Fibroblast of villous mesenchyme (primary cell): ENCODE measurements at regions not wholly inside any gene's neighbourhood (a gene's known extent, or its start where the extent isn't known, plus 50 kb on each side); places are given as distances from the start of the nearest gene placed in this dataset.
A peak's percentile ranks its signal among the peaks of the same experiment; 100 is the strongest.

Experiments
- DNase-seq: peaks from one replicate; pipeline ENCODE4 v3.0.0-alpha.2; 2010; ENCODE audit warnings: low read depth
- H3K4me3 ChIP-seq: 2 replicates; pipeline ENCODE4 v1.5.1; 2011; ENCODE audit warnings: low read depth, mild to moderate bottlenecking, low read length
- CTCF ChIP-seq: IDR thresholded peaks from 2 replicates; pipeline ENCODE4 v1.5.1; 2012; ENCODE audit warnings: low read depth, mild to moderate bottlenecking, low read length; ENCODE audit not compliant: insufficient read depth

GRCh38 chr5:6832994-6833393 lies 119.8 kb downstream of the TENT4A start:
- TF ChIP-seq CTCF = no peak
- DNase-seq = no peak
- no peak overlapping the region for H3K4me3 ChIP-seq

GRCh38 chr5:6833406-6833805 lies 120.2 kb downstream of the TENT4A start:
- TF ChIP-seq CTCF = no peak
- H3K4me3 ChIP-seq = no peak overlapping the region
- no peak for DNase-seq

GRCh38 chr5:6837095-6837494 lies 123.9 kb downstream of the TENT4A start:
- H3K4me3 ChIP-seq = no peak overlapping the region
- no peak for DNase-seq
- TF ChIP-seq CTCF = no peak

GRCh38 chr5:6837519-6838110 lies 124.4 kb downstream of the TENT4A start:
- no peak overlapping the region for H3K4me3 ChIP-seq
- DNase-seq = no peak
- TF ChIP-seq CTCF = peak; percentile 64

GRCh38 chr5:6838736-6839135 lies 125.5 kb downstream of the TENT4A start:
- no peak overlapping the region for H3K4me3 ChIP-seq
- TF ChIP-seq CTCF = no peak
- no peak for DNase-seq

GRCh38 chr5:6840136-6840793 lies 127.0 kb downstream of the TENT4A start:
- no peak for DNase-seq
- no peak for TF ChIP-seq CTCF
- H3K4me3 ChIP-seq = no peak overlapping the region

- no peak for TF ChIP-seq CTCF
- H3K4me3 ChIP-seq = no peak overlapping the region
- DNase-seq = no peak
Observed at GRCh38 chr5:6843335-6843734, 130.1 kb downstream of the TENT4A start.
